GM21515 (cell line): ENCODE measurements at regions not wholly inside any gene's neighbourhood (a gene's known extent, or its start where the extent isn't known, plus 50 kb on each side); places are given as distances from the start of the nearest gene placed in this dataset.
"Not testable (repeated sequence)": the region's sequence is repeated elsewhere in the genome, so short reads cannot be mapped to it uniquely, and the experiment has no call there.

Source experiments
- ATAC-seq: cut with Tn5 transposase; IDR thresholded peaks from one replicate; pipeline ENCODE4 v1.9.1; 2021; ENCODE audit not compliant: unreplicated experiment

DNA sequence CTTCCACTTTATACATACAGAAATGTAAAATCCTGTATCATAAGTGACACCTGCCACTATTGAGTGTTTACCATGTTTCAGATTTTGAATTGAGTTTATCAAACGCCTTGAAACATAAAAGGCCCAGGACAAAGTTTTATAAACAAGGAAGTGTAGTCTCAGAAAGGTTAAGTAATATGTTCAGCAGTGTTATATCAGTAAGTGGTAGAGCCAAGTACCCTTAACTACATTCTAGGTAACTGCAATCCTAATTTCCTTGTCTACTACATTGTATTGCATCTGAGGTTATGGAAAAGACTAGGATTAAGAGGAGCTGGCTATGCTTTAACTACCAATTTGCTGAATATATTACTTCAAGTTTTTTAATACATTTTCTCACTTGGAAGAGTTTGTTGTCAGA lies 641.6 kb downstream of the LRRC70 start:
- no peak for ATAC-seq

DNA sequence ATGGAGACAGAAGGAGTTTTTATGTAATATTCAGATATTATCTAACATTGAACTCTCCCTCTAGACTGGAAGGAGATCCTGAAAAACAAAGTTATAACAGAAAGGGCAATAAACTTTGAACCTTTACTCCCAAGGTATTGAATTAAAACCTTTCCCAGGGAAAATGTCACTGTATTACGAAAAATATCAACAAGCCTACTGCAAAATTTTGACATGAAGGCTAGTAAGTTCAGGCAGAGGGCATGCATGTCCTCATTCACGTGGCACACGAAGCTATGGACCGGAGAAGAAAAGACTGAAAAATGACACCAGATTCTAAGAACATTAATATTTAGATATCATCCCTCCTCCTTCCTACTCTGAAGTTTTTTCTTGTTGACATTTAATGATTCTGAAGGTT lies 638.8 kb downstream of the LRRC70 start:
- ATAC-seq, result no peak

DNA sequence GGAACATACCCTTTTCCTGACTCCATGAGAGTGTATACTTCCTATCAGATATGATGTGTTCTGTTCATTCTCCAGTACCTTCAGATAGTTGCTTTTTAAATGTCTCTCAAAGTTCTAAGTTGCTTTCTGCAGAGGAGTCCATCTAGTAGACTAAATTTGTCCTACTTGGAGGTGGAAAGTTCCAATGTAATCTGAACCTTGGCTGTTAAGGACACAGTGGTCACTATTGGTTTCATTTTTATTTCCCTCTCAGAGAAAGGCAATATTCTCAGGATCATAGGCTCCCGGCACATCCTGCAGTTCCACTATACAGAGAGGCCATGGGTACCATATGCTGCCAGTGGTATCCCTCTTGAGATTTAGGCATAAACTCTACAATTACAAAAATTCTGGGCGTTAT lies 634.6 kb downstream of the LRRC70 start:
- no peak for ATAC-seq

DNA sequence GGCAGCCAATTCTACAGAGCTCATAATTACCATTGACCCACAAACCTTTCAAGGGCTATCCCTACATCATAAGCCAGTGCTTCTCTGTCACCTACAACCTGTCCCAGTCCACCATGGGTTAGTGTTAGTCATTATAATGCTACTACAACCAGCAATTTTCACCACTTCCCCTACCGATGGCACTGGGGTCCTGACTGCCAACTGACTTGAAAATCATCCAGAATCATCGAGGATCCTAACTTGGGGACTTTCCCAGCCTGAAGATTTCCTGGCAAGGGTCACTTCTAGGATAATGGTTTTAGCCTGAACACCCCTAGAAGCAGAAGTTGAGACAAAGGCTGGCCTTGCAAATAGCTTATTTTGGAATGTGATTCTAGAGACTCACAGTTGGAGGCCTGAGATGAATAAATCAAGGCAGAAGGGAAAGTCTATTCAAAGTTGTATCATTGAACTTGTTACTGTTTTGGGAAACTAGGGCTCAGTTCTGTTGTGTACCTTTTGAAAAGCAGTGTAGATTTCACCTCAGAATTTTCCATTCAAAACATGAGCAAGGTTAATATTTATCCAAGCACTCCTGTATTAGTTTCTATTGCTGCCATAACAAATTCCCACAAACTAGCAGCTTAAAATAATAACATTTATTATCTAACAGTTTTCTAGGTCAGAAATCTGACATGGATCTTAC lies 633.0 kb downstream of the LRRC70 start:
- no peak for ATAC-seq

DNA sequence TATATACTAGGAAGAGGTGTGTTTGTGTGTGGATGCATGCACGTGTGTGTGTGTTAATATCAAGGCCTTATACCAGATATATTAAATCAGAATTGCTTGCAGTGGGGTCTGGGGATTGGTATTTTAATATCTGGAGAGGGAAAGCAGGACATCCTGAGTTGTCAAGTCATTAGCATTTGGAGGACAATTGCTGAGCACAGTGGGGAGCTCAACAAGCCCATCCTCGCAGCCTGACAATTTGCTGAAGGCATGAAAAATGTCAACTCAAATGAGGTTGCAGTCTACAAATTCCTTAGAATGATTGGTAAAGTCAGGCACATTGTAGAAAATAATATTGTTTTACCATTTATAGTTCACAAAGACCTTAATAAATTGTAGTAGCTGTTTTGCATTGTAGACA lies 627.4 kb downstream of the LRRC70 start:
- no peak for ATAC-seq

DNA sequence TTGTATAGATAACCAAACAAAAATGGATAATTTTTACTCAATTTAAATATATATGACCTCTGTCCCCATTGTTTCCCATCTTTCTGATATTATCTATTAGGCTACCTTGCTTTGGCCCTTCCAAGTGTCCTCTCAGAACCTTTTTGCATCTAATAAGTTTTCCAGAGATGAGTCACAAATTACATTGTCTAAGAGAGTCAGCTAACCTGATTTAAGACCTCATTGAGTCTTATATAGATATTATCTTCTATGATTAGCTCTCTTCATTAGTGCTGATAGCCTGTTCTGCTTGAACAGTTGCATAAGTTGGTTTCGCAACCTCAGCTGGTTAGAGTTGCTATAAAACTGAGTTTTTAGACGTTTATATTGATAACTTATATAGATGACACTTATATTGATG lies 623.1 kb downstream of the LRRC70 start:
- ATAC-seq, result no peak

DNA sequence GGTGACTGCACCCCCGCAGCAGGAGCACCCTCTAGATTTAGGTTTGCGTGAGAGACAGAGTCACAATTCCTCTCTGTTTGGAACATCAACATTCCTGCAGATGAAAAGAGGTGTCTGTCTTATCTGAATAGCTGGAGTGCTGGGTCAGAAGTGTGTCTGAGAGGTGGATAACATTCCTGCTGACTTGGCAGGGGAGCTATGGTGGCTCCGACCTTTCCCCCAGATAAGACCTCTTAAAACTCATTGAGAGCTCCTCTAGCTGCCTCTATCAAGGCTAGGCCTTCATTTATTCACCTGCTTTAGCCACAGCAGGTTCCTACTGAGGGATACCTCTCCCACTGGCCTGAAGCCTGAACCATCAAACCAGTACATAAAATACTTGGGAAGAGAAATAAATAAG lies 615.5 kb downstream of the LRRC70 start:
- no peak for ATAC-seq

DNA sequence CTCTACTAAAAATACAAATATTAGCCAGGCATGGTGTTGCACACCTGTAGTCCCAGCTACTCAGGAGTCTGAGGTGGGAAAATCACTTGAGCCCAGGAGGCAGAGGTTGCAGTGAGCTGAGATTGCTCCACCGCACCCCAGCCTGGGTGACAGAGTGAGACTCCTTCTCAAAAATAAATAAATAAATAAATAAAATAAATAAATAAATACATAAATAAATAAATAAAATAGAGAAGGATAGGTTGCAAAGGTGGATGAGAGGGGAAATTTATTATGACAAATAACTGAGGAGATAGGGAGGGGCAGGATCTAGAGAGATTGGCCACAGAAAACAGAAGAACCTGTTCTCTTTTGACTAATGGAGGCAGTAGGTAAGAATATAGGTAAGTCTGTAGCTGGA lies 601.6 kb downstream of the LRRC70 start:
- not testable (repeated sequence) for ATAC-seq

DNA sequence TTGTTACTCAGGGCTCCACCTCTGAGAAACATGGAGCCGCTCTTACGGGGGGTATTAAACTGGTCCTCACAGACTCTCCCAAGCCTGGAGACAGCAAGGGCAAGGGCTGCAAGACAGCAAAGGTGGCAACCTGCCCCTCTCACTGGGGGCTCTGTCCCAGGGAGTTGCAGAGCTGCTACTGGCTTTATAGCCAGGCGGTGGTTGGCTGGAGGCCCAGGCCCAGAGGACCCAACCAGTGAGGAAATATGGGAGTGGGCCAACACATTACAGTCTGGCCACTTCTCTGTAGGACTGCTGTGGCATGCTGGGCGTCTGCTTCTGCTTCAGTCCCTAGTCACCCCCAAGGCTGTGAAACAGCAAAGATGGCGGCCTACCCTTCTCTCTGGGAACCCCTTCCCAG lies 597.2 kb downstream of the LRRC70 start:
- no peak for ATAC-seq

DNA sequence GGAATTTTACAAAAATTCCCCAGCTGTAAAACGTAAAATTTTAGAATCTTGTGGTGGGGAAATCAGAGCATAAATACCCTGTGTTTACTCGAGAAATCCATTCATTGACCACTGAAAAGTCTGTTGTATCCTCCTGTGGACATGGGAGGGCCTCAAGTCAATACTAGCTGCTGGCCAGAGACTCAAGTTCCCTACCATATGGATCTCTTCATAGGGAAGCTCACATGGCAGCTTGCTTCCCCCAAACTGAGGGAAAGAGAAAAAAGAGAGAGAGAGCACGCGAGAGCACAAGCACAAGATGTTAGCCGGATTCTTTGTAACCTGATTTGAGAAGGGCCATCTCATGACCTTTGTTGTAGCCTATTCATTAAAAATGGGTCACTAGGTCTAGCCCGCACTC lies 591.9 kb downstream of the LRRC70 start:
- ATAC-seq, result no peak

DNA sequence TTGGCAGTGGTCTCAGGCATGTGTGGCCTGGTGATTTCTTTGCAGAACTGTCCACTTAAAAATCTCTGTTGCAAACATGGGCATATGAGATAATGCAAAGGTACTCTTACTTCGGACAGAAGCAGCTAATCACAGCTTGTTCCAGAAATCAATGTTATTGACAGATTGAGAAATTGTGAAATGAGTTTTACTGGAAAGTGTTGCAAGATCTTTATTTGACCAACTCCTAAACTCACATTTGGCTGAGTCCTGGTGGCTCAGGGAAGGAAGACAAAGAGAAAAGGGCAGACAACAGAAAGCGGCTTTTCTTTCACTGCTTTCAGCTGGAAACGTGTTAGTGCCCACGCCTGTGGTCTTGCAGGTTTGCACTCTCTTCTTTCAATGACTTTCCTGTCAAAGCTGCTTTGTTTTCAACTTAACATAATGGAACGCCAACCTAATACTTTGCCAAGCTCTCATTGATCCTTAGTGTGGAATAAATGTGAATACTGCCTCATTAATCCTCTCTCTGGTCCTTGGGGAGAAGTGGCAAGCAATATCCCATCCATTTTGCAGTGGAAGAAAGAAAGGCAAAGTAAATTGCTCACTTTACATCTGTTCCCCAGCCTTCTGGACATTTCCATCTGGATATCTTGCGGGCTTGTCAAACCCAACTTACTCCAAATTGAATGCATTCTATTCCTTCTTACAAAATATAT lies 586.4 kb downstream of the LRRC70 start:
- ATAC-seq, result no peak

DNA sequence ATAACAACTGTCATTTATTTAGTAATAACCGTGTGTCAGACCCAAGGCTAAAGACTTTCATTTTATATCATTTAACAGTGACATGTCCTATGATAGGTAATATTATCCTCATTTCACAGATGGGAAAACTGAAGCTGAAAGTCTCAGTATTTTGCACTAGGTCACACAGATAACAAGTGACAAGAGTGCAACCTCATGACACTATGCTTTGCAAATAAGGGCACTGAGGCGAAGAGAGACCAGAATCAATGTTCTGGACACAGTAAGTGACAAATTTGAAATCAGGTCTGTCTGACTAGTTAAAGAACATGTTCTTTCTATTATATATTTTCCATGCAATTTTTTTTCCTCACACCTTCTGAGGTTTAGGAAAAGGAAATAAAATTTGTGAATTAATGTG lies 585.7 kb downstream of the LRRC70 start:
- ATAC-seq, result no peak

DNA sequence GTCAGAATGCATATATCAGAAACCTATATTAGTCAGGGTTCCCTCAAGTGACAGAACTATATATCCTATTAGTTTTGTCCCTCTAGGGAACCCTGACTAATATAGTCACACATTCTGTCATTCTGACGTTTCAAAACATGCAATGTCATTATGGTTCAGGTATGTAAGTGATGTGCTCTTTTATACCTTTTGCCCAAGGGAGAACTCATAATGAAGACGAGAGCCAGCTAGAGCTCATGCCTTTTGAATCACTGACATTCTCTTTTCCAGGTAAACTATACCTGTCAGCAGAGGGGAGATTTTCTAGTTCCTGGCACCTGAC lies 576.7 kb downstream of the LRRC70 start:
- ATAC-seq, result no peak

DNA sequence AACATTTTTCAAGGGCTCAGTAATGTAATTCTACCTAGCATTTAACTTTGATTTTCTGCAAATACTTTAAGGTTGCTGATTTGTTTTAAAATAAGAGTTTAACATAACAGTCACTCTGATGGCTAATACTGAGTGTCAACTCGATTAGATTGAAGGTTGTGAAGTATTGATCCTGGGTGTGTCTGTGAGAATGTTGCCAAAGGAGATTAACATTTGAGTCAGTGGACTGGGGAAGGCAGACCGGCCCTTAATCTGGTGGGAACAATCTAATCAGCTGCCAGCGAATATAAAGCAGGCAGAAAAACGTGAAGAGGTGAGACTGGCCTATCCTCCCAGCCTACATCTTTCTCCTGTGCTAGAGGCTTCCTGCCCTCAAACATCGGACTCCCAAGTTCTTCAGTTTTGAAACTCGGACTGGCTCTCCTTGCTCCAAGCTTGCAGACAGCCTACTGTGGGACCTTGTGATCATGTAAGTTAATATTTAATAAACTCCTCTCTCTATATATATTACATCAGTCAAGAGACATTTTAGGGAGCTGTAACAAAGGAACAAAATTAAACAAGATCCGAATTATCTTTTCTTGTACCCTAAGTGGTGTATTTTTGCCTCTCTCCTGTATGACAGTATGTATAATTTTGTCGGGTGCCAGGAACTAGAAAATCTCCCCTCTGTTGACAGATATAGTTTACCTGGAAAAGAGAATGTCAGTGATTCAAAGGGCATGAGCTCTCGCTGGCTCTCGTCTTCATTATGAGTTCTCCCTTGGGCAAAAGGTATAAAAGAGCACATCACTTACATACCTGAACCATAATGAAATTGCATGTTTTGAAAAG lies 576.1 kb downstream of the LRRC70 start:
- no peak for ATAC-seq

DNA sequence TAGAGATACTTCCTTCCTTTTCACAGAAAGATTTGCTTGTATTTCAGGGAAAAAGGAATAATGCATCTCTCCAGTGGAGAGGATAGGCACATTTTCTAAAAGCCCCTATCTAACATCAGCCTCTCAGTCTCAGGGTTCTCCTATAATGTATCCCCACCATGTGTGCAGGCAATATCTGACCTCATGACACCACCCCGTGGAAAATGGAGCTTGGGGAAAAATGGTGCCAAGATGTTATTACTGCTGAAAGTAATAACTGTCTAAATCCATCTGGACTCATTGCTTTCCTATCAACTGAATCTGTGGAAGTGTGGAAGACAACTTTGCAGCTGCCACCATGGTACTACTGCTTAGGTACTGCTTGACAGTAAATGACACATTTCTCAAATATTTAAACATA lies 574.3 kb downstream of the LRRC70 start:
- ATAC-seq, result no peak

DNA sequence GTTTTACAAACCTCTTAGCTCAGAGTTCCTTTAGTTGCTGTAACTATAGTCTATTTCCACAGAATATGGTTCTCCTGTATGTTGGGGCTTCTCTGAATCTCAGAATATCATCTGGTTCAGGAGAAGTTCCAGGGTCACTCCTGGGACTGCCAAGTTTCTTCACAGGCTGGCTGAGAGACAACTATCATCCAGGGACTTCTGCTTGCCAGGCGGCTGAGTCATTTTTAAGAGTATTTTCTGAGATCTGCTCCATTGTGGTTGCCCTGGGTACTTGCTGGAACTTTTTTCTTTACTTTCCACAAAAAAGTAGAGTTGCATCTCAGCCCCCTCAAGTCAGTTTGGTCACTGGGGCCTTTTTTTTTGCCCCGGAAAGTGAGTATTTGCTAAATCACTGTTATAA lies 566.5 kb downstream of the LRRC70 start:
- ATAC-seq, result no peak

DNA sequence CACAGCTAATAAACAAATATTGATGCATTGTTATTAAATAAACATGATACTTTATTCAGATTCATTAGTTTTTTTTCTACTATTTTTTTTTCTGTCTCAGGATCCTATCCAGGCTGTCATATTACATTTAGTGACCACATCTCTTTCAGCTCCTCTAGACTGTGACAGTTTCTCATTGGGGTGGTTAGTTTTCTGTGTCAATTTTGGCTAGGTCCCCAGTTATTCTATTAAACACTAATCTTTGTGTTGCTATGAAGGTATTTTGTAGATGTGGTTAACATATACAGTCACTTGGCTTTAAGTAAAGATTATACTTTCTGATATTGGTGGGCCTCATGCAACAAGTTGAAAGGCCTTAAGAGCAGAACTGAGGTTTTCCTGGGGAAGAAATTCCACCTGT lies 563.0 kb downstream of the LRRC70 start:
- ATAC-seq, result no peak

DNA sequence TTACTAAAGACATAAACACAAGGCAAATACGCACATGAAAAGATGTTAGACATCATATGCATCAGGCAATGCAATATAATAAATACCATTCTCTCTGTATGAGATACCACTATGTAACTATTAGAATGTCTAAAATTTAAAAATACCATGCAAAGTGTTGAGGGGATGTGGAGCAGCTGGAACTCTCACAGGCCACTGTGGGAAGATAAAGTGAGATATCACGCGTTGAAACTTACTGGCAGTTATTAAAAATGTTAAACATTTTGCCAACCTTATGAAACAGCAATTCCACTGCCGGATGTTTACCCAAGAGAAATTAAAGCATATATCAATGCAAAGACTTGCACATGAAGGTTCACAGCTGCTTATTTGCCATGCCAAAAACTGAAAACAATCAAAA lies 556.7 kb downstream of the LRRC70 start:
- ATAC-seq, result no peak

DNA sequence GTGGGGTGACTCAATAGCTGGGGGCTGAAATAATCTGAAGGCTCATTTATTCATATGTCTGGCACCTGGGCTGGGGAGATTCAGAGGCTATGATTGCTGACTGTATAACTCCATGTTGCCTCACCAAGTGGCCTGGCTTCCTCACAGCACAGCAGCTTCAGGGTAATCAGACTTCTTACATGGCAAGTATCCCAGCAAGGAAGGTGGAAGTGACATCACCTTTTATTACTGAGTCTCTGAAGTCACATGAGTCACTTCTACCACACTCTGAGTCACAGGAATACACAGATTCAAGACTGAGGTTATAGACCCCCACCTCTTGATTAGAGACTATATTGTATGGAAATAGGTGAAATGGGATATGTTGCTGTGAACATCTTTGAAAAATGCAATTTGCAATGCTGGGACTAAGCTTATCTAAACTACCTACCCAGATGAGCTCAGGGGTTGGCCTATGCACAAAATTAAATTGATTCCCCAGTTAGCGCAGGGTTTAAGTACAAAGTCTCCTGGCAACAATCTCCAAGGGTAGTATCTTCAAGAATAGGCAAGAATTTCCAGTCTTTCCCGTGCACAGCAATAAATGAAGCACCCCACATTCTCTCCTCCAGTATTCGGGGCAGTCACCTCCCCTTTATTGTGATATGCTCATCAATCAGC lies 553.1 kb downstream of the LRRC70 start:
- no peak for ATAC-seq

DNA sequence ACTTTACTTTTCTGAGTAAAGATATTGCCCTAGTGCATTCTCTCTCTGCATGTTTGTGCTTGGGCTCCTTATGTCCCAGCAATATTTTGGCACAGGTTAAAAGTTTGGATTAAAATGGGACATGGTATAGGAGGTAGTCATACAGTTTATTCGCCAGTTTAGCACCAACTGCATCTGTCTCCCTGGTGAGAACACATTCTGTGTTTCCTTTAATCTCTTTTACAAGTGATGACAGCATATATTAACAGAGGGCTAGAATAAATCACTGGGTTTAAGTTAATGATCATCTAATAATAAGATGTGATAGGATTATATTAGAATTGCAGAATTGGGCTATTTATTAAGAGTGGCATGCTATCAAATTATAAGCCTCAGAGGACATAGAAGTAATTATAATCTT lies 550.1 kb downstream of the LRRC70 start:
- ATAC-seq, result no peak

DNA sequence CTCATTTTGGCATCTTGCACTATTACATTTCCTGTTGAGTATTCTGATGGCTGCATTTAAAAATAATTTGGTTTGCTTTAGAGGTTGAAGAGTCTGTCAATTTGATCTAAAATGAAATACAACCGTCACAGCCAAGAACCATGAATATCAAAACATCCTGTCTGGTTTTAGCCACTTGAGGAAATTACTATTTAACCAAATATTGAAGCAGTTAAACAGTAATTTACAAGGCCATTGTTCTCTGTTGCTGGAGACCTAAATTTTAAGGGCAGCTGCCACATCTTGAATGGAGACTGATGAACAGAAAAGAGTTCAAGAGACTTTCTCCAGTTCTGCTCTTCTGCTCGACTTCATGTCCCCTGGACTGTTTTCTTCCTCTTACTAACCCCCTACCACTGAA lies 549.4 kb downstream of the LRRC70 start:
- no peak for ATAC-seq

DNA sequence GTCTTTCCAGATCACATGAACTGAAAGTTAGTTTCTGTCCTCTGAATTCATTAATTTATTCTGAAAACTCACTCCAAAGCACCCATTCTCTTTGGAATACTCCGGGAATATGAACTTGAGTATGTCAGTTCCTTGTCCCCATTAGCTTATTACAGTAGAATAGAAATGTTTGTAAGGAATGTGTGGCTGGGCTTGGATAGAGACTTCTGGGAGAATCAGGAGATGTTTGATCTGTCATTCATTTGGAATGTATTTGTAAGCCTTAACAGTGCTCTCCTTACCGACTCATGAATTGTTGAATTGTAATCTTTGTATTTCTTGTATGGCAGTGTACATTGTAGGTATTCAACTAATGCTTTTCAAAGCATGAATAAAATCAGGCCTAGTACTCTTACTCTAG lies 548.4 kb downstream of the LRRC70 start:
- no peak for ATAC-seq
